ENCODE measurements at regions not wholly inside any gene's neighbourhood (a gene's known extent, or its start where the extent isn't known, plus 50 kb on each side); places are given as distances from the start of the nearest gene placed in this dataset.
A peak's percentile ranks its signal among the peaks of the same experiment; 100 is the strongest.
"Not testable (repeated sequence)": the region's sequence is repeated elsewhere in the genome, so short reads cannot be mapped to it uniquely, and the experiment has no call there.

GRCh38 chr16:7791028-7791590, 458.5 kb downstream of the RBFOX1 start:
- DNase-seq: no peak

- no peak for DNase-seq
Measured at GRCh38 chr16:7775072-7775488, 442.4 kb downstream of the RBFOX1 start.

DNA sequence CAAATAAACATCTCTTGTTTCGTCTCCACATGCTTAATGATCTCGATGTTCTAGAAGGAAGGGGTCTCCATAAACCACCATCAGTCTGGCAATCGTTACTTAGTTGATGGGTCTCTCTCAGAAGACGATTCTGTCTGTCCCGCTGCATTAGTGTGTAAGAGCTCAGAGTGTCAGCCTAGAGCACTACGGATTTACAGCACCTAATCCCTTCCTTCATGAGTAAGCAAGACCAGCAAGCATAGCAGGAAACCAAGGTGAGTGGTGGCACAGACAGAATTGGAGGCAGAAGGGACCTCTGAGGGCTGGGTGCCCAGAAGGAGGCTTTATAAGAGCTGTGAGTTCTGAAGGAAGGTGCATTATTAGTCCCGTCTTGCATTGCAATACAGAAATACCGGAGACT, 440.1 kb downstream of the RBFOX1 start:
- no peak for DNase-seq

- DNase-seq: not testable (repeated sequence)
Measured at GRCh38 chr16:7769091-7769490, 436.4 kb downstream of the RBFOX1 start.

GRCh38 chr16:7765079-7765550, 432.5 kb downstream of the RBFOX1 start:
- no peak for DNase-seq

DNA sequence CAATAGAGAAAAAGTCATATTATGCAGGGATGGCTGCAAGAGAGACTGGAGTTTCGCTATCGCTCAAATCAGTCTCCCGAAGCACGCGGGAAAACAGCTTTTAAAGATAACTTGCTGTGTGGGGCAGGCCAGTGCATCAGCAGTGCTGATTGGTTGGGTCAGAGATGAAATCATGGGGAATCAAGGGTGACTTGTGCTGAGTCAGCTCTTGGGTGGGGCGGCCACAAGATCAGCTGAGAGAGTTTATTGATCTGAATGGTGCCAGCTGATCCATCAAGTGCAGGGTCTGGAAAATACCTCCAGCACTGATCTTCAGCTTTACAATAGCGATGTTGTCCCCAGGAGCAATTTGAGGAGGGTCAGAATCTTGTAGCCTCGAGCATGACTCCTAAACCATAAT, 430.5 kb downstream of the RBFOX1 start:
- peak; percentile 24 for DNase-seq
